Thyroid gland (tissue), 4 donors: ENCODE measurements at regions not wholly inside any gene's neighbourhood (a gene's known extent, or its start where the extent isn't known, plus 50 kb on each side); places are given as distances from the start of the nearest gene placed in this dataset.

Experiments
- DNase-seq, 2 donors: peaks; one replicate each; pipeline ENCODE4 v3.0.0-alpha.2; 2019
- H3K27ac ChIP-seq, 3 donors: fragments of 200-600 bp; sonication (generic); 1 replicate in 2 of 3; 2 replicates in 1 of 3; pipeline ENCODE4 v1.5.1; 2016 to 2019; ENCODE audit warnings: mild to moderate bottlenecking in 1 of 3, moderate library complexity in 1 of 3
- H3K27me3 ChIP-seq: fragments of 200-600 bp; sonication (generic); one replicate; pipeline ENCODE4 v1.5.1; 2019
- H3K36me3 ChIP-seq, 2 donors: fragments of 200-600 bp; sonication (generic); one replicate each; pipeline ENCODE4 v1.5.1; 2016 to 2019
- H3K4me1 ChIP-seq, 2 donors: fragments of 200-600 bp; sonication (generic); one replicate each; pipeline ENCODE4 v1.5.1; 2017 to 2019
- H3K4me3 ChIP-seq, 3 donors: fragments of 200-600 bp; sonication (generic); replicated peaks in 1 of 3; 1 replicate in 2 of 3; 2 replicates in 1 of 3; pipeline ENCODE4 v1.5.1; 2016; ENCODE audit warnings: mild to moderate bottlenecking in 1 of 3
- H3K9me3 ChIP-seq: fragments of 200-600 bp; sonication (generic); one replicate; pipeline ENCODE4 v1.5.1; 2017
- CTCF ChIP-seq, 6 experiments: fragments of 200-600 bp in 3 of 6; fragments of 450-650 bp in 3 of 6; sonication (generic) in 3 of 6; IDR thresholded peaks; one replicate each; pipeline ENCODE4 v1.5.1; 2016 to 2019; ENCODE audit warnings: antibody characterized with exemption in 6 of 6, mild to moderate bottlenecking in 2 of 6, inconsistent platforms in 1 of 6, moderate library complexity in 1 of 6
- POLR2A ChIP-seq, 2 donors: fragments of 450-650 bp; IDR thresholded peaks; one replicate each; pipeline ENCODE4 v1.6.1; 2017; ENCODE audit warnings: antibody characterized with exemption in 2 of 2, mild to moderate bottlenecking in 2 of 2, moderate library complexity in 1 of 2
- whole genome bisulfite sequencing, 2 donors: methylation state at CpG; one replicate each; pipeline ENCODE4 v1.1.5; 2017; 5-methylcytosine and 5-hydroxymethylcytosine counted together
- intact Hi-C: fragments of 100-400 bp; cut with DNase I; formaldehyde crosslinking; loops from one replicate; pipeline ENCODE4 v1.15.1; 2023

DNA sequence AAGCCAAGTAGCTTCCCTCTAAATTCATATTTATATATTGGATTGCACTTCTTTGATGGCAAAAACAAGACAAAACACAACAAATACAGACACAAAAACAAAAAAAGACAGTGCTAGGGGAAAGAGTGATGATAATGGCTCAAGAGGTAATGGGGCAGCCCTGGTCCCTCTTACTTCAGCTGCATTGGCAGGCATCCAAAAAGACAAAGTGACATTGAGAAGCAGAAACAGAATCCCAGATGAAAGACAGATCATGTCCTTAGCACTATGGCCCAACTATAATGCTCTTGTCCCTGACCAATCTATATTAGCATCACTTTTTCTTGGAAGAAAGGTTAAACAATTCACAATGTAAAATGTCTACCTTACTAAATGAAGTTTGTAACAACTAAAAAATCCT, 76.2 kb downstream of the GPR85 start:
- Histone ChIP-seq H3K9me3 (no peaks in the 10 kb centered on the region), H3K27me3 (no peaks in the 10 kb centered on the region), H3K27ac (no peak overlapping the region), H3K36me3 (no peaks in the 10 kb centered on the region), H3K4me1 (no peaks in the 10 kb centered on the region), H3K4me3 (no peak overlapping the region)
- no peak for DNase-seq
- TF ChIP-seq POLR2A (IDR thresholded peaks at IDR 0.05), result no peak
- no peak for TF ChIP-seq CTCF (IDR thresholded peaks at IDR 0.05)
- intact Hi-C loops, result loop anchor here (10.0 kb wide), 1 partner anchor 414 kb away; no protein-coding TSS in a partner anchor

DNA sequence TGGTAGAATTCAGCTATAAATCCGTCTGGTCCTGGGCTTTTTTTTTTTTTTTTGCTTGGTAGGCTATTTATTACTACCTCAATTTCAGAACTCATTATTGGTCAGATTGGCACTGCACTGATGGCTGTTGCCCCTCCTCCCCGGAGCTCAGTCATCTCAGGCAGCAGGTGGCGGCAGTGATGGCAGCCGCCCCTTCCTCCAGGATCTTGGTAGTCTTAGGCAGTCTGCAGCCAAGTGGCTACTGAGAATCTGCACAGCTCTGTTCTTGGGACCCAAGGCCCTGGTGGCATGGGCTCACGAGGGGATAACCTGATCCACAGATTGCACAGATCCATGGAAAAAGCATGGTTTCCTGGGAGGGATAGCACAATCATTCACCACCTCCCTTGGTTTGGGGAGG, 77.9 kb downstream of the GPR85 start:
- H3K9me3 ChIP-seq, result no peaks in the 10 kb centered on the region
- no peaks in the 10 kb centered on the region for H3K36me3 ChIP-seq
- no peak for TF ChIP-seq CTCF (IDR thresholded peaks at IDR 0.05)
- TF ChIP-seq POLR2A (IDR thresholded peaks at IDR 0.05), result no peak
- no peak overlapping the region for H3K4me3 ChIP-seq
- H3K27me3 ChIP-seq, result no peaks in the 10 kb centered on the region
- H3K27ac ChIP-seq, result no peak overlapping the region
- intact Hi-C loops, result no loop called here
- 89 to 94% methylated on average over 5 of the region's 5 CpGs for WGBS, 2 donors
- no peaks in the 10 kb centered on the region for H3K4me1 ChIP-seq
- DNase-seq, result no peak

DNA sequence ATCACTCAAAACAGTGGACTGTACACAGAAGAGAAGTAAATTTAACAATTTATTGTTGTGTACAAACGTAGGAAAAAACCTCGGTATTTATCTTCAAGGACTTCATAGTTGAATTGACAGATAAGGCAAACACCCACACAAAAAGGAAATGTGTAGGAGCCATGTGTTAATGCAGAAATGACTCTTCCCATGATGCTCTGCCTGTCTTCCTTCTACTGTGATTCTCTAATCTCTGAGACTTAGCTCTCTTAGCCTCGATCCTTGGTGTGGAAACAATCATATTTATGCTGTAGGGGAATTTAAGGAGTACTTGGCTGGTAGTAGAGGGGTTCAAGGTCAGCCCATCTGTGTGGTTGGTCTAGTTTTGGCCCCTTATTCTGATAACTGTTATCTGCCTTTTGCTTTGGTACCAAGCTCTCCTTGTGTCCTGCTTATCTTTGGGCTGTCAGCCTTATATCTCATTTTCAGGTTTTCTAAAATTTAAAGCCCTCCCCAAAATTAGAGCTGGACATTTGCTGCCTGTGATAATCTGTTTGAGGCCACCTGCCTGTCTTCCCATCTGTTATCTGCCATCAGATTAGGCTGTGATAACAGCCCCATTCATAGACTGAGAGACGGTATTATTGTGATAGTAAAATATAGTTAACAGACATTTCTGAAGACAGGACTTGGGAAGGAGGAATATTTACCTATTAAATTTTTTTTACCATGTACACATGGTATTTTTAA, 81.7 kb downstream of the GPR85 start:
- TF ChIP-seq POLR2A (IDR thresholded peaks at IDR 0.05) (no peak), CTCF (IDR thresholded peaks at IDR 0.05) (no peak)
- H3K9me3 ChIP-seq, result no peaks in the 10 kb centered on the region
- WGBS, 2 donors, result 75 to 76% methylated on average over 4 of the region's 4 CpGs

DNA sequence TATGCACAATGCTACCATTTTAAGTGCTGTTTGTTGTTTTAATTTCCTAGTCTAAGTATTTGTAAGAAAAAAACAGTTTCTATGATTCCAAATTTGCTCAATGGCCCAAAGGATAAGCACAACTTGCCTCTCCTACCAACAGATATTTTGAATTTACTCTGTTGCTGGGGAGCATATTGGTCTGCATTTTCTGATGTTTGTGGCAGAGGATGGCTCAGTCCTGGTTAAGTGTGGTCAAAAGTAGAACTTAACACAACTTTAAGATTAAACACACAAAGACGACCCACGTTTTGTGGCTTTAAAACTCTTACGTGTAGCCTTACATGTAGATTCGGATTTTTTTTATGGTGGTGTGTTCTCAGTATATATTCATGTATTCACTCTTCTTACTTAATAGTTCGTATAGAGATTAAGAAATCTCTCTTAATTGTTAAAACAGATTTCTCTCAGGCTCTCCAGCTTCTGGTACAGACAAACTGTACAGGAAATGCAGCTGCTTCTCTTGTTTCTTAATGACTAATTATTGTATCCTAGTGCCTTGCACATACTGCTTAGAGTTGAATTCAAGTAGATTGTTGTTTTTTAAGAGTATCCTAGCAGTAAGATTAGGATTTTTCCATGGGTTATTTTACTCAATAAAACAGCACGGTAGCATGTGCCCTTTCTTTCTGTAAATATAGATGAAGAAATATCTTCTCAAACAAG, 86.2 kb downstream of the GPR85 start:
- WGBS, 2 donors, result 79 to 85% methylated on average over 6 of the region's 6 CpGs

More for the DNA sequence above, 81.7 kb downstream of the GPR85 start:
- Histone ChIP-seq H3K4me1 (no peaks in the 10 kb centered on the region), H3K27me3 (no peaks in the 10 kb centered on the region), H3K36me3 (no peaks in the 10 kb centered on the region), H3K27ac (no peak overlapping the region), H3K4me3 (no peak overlapping the region)
- DNase-seq, result no peak
- intact Hi-C loops, result no loop called here

More for the DNA sequence above, 86.2 kb downstream of the GPR85 start:
- Histone ChIP-seq H3K4me3 (no peak overlapping the region), H3K27me3 (no peaks in the 10 kb centered on the region), H3K27ac (no peak overlapping the region), H3K36me3 (no peaks in the 10 kb centered on the region), H3K9me3 (no peaks in the 10 kb centered on the region), H3K4me1 (no peaks in the 10 kb centered on the region)
- no peak for DNase-seq
- intact Hi-C loops, result no loop called here
- TF ChIP-seq POLR2A (IDR thresholded peaks at IDR 0.05) (no peak), CTCF (IDR thresholded peaks at IDR 0.05) (no peak)
